ENCODE measurements at regions not wholly inside any gene's neighbourhood (a gene's known extent, or its start where the extent isn't known, plus 50 kb on each side); places are given as distances from the start of the nearest gene placed in this dataset.

DNA sequence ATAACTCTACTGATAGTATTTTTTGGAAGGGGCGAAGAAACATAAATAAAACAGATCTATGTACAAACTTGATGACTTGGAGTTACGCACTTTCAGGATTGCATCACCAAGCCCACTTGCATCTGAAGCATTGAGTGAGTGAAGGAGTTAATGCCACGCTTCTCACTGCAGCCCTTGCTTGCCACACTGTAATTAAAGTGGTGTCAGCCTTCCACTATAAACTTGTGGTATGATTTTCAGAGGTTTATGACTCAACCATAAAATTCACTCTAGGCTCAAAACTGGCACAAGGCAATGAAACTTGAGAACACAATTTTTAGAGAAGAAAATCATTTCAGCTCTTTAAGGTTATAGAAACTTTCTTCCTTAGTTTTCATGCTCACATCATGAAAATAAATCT lies 93.9 kb upstream of the PRMT6 start:
- no peak overlapping the region for H3K27ac ChIP-seq
- no peaks in the 10 kb centered on the region for H3K9me3 ChIP-seq
- H3K4me3 ChIP-seq, result no peak overlapping the region
- ATAC-seq (no peak), DNase-seq (no peak)
- no peaks in the 10 kb centered on the region for H3K36me3 ChIP-seq
- no peaks in the 10 kb centered on the region for H3K4me1 ChIP-seq
- TF ChIP-seq, protein P1, sequence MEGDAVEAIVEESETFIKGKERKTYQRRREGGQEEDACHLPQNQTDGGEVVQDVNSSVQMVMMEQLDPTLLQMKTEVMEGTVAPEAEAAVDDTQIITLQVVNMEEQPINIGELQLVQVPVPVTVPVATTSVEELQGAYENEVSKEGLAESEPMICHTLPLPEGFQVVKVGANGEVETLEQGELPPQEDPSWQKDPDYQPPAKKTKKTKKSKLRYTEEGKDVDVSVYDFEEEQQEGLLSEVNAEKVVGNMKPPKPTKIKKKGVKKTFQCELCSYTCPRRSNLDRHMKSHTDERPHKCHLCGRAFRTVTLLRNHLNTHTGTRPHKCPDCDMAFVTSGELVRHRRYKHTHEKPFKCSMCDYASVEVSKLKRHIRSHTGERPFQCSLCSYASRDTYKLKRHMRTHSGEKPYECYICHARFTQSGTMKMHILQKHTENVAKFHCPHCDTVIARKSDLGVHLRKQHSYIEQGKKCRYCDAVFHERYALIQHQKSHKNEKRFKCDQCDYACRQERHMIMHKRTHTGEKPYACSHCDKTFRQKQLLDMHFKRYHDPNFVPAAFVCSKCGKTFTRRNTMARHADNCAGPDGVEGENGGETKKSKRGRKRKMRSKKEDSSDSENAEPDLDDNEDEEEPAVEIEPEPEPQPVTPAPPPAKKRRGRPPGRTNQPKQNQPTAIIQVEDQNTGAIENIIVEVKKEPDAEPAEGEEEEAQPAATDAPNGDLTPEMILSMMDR (IDR thresholded peaks at IDR 0.05), result no peak
- intact Hi-C loops (cut with DNase I), result no loop called here
- H3K27me3 ChIP-seq, result no peaks in the 10 kb centered on the region

DNA sequence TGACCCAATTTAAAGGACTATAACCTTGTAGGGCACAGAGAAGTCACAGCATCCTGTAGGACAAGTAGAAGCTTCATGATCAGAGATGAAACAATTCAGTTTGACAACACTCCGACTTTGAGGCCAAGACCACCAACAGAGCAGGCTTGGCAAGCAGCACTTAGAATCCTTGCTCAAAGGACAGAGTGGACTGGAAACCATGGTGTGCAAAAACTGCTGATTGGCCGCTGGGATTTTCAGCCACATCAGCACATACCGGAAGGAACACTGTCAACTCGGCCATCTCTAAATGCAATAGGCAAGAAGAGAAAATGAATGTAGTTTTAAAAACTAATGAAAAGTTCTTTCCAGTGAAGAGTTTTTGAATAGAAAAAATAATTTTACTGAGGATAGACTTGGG lies 92.0 kb upstream of the PRMT6 start:
- H3K9me3 ChIP-seq, result no peaks in the 10 kb centered on the region
- DNase-seq (no peak), ATAC-seq (no peak)
- intact Hi-C loops (cut with DNase I), result no loop called here
- no peaks in the 10 kb centered on the region for H3K4me1 ChIP-seq
- TF ChIP-seq, protein P1 (IDR thresholded peaks at IDR 0.05), result no peak
- no peak overlapping the region for H3K4me3 ChIP-seq
- H3K36me3 ChIP-seq, result no peaks in the 10 kb centered on the region
- no peak overlapping the region for H3K27ac ChIP-seq
- H3K27me3 ChIP-seq, result no peaks in the 10 kb centered on the region

DNA sequence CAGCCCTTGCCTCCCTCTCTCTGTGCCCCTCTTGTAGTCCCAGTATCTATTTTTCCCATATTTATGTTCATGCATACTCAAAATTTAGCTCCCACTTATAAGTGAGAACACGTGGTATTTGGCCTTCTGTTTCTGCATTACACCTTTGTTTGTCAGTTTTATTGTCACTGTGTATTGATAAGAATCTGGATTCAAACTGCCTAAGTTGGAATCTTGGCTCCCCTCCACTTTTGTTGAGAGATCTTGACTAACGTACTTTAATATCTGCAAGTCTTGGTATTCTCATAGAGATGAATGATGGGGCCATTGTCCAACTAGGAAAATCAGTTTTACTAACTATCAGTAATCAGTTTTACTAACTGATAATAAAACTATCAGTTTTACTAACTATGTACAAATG lies 87.8 kb upstream of the PRMT6 start:
- no peaks in the 10 kb centered on the region for H3K9me3 ChIP-seq
- no peak overlapping the region for H3K27ac ChIP-seq
- no peaks in the 10 kb centered on the region for H3K4me1 ChIP-seq
- no peak for DNase-seq
- no peak overlapping the region for H3K4me3 ChIP-seq
- H3K27me3 ChIP-seq, result no peaks in the 10 kb centered on the region
- intact Hi-C loops (cut with DNase I), result no loop called here
- no peak for ATAC-seq
- TF ChIP-seq, protein P1 (IDR thresholded peaks at IDR 0.05), result no peak
- no peaks in the 10 kb centered on the region for H3K36me3 ChIP-seq

DNA sequence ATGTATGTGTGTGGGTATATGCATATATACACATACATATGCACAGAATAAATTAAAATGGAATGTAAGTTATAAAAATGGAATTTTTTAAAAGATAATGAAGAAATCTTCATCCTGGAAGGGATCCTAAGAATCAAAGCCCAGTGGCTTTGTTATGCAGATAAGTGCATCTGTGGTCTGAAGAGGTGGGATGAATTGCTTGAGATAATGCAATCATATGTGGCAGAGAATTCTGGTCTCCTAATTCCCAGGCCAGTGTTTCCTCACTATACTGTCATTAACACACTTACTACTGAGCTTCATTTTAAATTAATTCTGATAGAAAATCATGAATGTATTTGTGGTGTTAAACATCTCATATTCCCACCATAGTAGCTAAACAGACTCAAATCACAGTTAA lies 86.7 kb upstream of the PRMT6 start:
- TF ChIP-seq, protein P1 (IDR thresholded peaks at IDR 0.05), result no peak
- Histone ChIP-seq H3K27me3 (no peaks in the 10 kb centered on the region), H3K27ac (no peak overlapping the region), H3K36me3 (no peaks in the 10 kb centered on the region), H3K4me1 (no peaks in the 10 kb centered on the region), H3K9me3 (no peaks in the 10 kb centered on the region), H3K4me3 (no peak overlapping the region)
- intact Hi-C loops (cut with DNase I), result no loop called here
- ATAC-seq, result no peak
- no peak for DNase-seq

DNA sequence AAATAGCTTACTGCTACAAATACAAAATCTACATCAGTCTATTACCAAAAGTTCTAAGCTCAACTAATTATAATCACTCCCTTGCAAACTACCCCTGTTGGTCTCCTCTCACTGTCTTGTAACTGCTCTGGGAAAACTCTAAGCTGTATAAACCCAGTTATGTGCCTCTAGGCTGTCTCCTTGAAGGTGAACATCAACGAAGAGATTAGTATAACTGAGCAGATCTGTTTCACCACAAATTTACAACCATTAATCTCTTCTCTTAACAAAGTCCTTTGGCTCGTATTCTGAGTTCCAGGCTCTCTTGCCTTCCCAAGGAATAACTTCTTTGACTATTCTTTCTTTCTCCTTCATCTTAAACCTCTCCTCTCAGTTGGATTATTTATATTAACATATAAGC lies 84.4 kb upstream of the PRMT6 start:
- ATAC-seq, result no peak
- intact Hi-C loops (cut with DNase I), result no loop called here
- Histone ChIP-seq H3K27ac (no peak overlapping the region), H3K9me3 (no peaks in the 10 kb centered on the region), H3K36me3 (no peaks in the 10 kb centered on the region), H3K4me1 (no peaks in the 10 kb centered on the region), H3K4me3 (no peak overlapping the region), H3K27me3 (no peaks in the 10 kb centered on the region)
- no peak for DNase-seq
- TF ChIP-seq, protein P1 (IDR thresholded peaks at IDR 0.05), result no peak

DNA sequence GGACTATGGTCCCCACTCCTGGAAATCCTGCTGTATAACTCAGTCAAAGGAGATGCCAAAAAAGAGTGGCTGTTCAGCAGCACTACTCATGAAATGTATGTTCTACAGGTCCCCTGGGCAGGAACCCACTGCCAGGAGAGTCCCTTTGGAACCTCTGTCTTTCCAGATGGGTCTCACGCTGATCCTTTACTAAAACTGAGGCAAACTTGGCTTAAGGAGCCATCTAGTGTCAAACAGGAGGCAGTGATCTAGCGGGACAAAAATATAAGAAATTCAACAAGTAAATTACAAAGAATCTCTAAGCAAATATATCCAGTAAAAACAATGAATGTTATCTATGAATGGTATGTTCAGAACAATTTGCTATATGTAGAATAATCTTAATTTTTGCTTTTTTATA lies 80.5 kb upstream of the PRMT6 start:
- DNase-seq (no peak), ATAC-seq (no peak)
- Histone ChIP-seq H3K4me1 (no peaks in the 10 kb centered on the region), H3K9me3 (no peaks in the 10 kb centered on the region), H3K27me3 (no peaks in the 10 kb centered on the region), H3K4me3 (no peak overlapping the region), H3K36me3 (no peaks in the 10 kb centered on the region), H3K27ac (no peak overlapping the region)
- intact Hi-C loops (cut with DNase I), result no loop called here
- TF ChIP-seq, protein P1 (IDR thresholded peaks at IDR 0.05), result no peak

All from upper lobe of right lung (tissue), 1 donor.